ENCODE measurements at regions not wholly inside any gene's neighbourhood (a gene's known extent, or its start where the extent isn't known, plus 50 kb on each side); places are given as distances from the start of the nearest gene placed in this dataset.

- TF ChIP-seq CTCF (IDR thresholded peaks at IDR 0.05) = no peak
- no peak for TF ChIP-seq POLR2A (IDR thresholded peaks at IDR 0.05)
- no peak for TF ChIP-seq EP300 (IDR thresholded peaks at IDR 0.05)
Measured at GRCh38 chr21:16425376-16425775, 695.6 kb downstream of the USP25 start.
